Cerebellar nuclear complex (tissue), 1 donor: ENCODE measurements at regions not wholly inside any gene's neighbourhood (a gene's known extent, or its start where the extent isn't known, plus 50 kb on each side); places are given as distances from the start of the nearest gene placed in this dataset.

Source experiments
- DNase-seq, 2 experiments: peaks; one replicate each; lab custom pipeline; 2025; lab: John Stamatoyannopoulos, UW

- DNase-seq, result no peak
Observed at GRCh38 chr3:86282106-86282787, 708.7 kb downstream of the VGLL3 start.

DNA sequence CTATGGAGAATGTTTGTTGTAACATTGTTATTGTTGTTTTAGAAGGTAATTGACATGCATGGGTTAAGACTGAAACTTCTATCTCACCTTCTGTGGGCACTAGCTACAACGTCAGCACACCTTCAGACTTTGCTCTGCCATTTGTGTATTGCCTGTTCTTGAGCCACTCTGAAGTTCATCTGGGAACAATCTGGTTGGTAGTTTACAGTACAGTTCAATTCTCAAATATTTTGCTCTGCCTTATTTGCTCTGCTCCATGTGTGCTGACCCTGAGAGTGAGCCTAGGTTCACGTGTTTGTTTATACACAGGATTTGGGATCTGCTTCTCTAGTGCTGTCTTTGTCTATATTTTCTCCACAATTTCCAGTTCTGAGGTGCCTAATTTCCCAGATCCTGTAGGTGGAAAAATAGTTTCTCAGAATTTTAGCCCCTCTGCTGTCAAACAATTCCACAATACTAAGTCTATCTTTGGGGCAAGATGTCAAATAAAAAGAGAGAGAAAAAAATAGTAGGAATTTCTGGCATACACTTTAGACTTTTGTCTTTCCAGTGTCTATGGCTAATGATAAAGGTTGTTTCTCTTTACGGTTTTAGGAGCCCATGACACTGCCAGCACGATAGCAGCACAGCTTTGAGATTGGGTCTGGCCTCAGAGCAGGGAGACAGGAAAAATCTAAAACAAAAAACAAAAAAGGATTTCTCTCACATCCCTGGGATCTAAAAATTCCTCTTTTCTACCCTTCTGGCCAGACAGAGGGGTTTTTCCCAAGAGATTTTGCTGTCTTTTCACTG lies 721.4 kb downstream of the VGLL3 start:
- DNase-seq, result no peak

DNA sequence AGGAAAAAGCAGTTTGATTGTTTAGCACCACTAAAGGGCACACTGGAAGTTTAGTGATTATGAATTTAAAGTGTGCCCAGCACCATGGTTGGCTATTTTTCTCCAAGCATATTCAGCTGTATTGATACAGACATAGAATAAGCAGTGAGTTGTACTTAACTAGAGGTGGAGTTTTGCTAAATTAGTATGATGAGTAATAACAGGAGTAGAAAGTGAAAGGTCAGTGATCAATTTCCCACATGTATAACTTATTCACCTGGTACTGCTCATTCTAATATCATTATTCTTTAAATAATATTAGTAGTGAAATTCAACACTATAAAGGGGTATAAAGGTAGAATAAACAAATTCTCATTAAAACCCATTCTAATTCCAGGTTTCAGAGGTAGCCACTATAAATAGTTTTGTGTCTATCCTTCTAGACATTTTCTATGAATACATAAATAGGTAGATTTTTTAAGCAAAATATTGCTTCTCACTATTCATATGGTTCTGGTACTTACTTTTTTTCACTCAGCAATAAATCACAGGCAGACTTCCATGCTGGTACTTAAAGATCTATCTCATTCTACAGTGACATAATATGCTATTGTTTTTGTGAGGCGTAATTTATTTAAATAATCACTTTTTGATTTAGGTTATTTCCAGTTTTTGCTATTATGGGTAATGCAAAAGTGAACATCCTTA lies 732.9 kb downstream of the VGLL3 start:
- no peak for DNase-seq

DNA sequence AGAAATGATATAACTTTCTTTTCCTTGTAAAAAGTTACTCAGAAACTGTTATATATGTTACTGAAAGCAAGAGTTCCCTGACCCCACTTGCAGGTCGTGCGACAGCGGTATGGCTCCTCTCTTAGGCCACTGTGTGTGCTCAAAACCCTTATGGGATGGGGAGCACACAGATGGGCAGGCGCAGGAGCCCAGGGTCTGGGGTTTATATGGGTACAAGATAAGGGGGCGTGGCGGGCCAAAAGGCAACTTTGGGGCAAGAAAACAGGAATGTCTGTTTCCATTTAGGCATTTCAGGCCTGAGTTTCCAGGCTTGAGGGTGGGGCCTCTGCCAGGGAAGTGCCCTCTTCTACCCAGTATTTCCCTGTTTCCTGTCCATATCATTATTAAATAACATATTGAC lies 736.5 kb downstream of the VGLL3 start:
- DNase-seq, result no peak

GRCh38 chr3:86251781-86252180 lies 739.2 kb downstream of the VGLL3 start:
- no peak for DNase-seq

GRCh38 chr3:86249833-86250232 lies 741.1 kb downstream of the VGLL3 start:
- DNase-seq, result no peak

DNA sequence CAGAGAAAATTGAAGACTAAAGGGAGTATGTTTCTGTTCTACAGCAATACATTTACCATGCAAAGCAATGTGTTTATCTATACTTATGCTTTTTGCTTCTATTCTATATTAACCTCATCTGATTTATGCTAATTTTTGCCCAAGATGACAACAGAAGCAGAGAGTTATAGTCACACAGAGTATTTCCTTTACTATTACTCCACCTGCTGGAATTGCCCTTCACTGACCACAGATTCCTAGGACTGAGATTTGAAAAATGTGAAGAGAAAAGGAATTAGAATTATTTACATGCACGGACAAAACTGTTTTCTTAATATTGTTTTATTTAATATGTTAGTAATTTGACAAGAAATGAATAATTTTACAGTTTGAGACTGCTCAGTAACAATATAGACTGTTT lies 745.6 kb downstream of the VGLL3 start:
- no peak for DNase-seq

DNA sequence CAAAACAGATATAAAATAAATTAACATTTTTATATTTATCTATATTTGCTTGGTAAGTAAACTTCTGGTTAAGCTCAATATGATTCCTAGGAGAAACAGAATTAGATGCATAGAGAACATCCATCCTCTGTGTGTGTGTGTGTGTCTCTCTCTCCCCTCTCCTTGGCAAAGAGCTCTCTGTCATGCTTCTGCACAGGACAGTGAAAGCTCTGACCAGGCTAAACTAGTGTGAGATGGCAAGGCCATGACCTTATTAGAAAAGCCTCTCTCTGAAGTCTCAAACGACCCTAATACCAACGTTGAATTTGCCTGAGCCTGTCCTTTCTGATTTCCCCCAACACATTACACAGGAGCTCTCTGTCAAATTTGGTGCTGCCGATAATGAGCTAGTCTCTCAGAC lies 746.0 kb downstream of the VGLL3 start:
- DNase-seq, result no peak

- no peak for DNase-seq
Observed at GRCh38 chr3:86239946-86240345, 751.0 kb downstream of the VGLL3 start.

- no peak for DNase-seq
Observed at GRCh38 chr3:86234506-86235254, 756.3 kb downstream of the VGLL3 start.

DNA sequence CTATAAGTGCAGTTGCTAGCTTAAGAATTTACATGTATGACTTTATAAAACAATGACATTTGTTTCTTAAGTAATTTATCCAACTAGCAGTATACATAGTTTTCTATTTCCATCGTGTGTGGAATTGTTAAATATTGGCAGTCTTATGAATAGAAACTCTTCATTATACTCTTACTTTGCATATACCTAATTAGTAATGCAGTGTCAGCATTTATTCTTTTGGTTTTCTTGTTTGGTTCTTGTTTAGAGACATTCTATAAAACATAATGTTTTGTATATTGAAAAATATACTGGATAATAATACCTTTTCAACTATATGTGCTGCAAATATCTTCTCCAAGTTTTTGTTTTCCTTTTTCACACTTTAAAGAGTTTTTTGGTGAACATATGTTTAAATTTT lies 760.2 kb downstream of the VGLL3 start:
- DNase-seq, result no peak

DNA sequence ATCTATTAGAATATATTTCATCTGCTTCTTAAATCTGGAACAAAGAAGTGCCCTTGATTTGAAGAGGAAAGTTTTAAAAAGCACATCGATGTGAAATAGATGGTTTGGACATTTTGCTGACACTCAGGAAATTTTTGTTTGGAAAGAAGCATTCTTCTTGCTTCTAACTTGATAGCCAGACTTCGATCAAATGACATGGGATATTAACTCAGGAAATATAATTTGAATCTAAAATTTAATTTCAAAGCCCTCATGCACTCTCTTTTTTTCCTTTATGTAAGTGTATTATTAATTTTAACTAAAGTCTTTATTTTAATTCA lies 761.2 kb downstream of the VGLL3 start:
- no peak for DNase-seq

DNA sequence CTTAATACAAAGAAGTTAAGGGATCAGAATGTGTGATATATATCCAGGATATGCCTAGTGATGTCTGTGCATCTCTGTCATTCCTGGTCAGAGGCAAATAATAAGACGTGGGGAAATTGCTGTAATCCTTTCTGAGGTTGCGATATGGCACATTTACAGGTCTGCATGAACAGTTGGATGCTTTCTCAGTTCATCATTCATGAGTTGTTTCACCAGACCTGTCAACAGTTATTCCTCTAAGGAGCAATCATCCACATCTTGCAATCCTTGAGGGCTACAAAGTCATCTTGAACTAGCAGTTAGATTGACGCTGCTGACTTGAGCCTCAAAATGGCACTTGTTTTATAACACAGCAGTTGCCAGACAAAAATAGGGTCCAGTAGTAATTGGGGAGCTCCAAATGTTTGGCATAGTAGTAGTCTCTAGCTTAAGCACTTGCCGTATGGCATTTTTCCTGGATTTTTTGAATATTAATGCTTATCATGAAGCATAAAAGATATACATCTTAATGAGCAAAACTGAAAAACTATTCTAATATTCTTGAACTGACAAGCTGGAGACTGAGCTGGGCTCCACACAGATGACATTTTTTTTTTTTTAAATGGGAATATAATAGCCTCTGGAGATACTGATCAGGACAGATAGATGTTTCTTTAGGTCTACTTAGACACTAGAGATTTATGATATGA lies 761.7 kb downstream of the VGLL3 start:
- DNase-seq, result no peak

DNA sequence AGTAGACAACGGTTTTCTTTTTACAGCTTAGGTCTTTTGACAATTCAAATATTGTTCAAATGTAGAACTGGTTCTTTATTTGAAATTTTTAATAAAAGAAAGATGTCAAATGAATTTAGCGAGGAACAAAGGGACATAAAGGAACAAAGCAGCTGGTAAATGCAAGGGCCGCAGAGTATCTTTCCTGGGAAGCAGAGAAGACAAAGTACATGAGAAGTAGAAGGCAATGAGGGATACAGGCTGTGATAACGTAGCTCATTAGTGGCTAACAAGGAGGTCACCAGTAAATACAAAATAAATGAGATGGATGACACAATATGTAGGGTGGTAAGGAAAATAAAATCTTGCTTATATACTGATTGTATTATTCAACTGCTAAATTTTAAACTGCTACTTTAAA lies 762.8 kb downstream of the VGLL3 start:
- no peak for DNase-seq

GRCh38 chr3:86225461-86225860 lies 765.5 kb downstream of the VGLL3 start:
- no peak for DNase-seq

GRCh38 chr3:86221601-86222000 lies 769.3 kb downstream of the VGLL3 start:
- DNase-seq, result no peak

DNA sequence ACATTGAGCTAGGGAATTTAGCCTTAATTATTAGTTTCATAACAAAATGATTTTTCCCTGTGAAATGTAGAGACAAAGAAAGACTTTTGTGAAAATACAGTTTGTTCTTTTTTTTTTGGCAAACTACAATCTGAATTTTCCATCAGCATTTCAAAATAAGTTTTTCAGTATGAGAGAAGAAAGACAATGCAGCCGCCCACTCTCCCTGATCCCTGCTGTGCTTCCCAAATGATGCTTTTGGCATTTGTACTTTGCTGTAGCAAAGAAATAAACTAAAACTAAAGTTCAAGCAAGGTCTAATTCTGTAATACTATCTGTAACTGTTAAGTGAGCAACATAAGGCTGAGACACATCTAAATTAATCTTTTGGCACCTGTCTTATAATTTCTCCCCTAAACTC lies 782.2 kb downstream of the VGLL3 start:
- no peak for DNase-seq

- no peak for DNase-seq
Observed at GRCh38 chr3:86182606-86183005, 808.3 kb downstream of the VGLL3 start.

GRCh38 chr3:86180696-86181095 lies 810.3 kb downstream of the VGLL3 start:
- no peak for DNase-seq

DNA sequence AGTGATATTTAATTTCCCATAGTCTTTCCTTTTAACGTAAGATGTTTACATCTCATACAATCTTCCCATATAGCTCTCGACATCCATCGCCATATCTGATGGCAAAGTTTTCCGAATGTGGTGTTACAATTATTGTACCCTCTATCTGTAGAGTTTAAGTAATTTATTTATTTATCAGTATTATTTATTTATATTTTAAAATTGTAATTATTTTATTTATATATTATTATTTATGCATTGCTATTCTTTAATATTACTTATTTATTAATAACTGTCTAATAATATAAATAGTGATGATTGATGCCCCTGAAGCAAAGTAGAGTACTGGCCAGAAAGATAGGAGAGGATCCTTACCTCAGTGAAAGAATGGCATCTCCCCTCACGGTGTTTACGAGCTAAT lies 812.9 kb downstream of the VGLL3 start:
- no peak for DNase-seq

GRCh38 chr3:86176445-86176784 lies 814.5 kb downstream of the VGLL3 start:
- no peak for DNase-seq
